Panc1 (cell line): ENCODE measurements at regions not wholly inside any gene's neighbourhood (a gene's known extent, or its start where the extent isn't known, plus 50 kb on each side); places are given as distances from the start of the nearest gene placed in this dataset.

ENCODE experiments used
- ATAC-seq: fragments of 200-7000 bp; cut with Tn5 transposase; 2 replicates; pipeline ENCODE4 v1.9.1; 2020; ENCODE audit warnings: mild to moderate bottlenecking, moderate library complexity
- BruUV-seq: library from RNA; stranded (reverse); fragments of 400-500 nt; replicated peaks from 2 replicates; lab custom pipeline; 2021; lab: Mats Ljungman, UMichigan
- CTCF ChIA-PET: fragments of 300-600 bp; sonication (Branson Sonifier 250); formaldehyde crosslinking; loops from one replicate; lab custom pipeline; 2022; ENCODE audit warnings: antibody characterized with exemption; lab: Charles Lee
- POLR2A ChIA-PET: fragments of 300-600 bp; sonication (Branson Sonifier 250); formaldehyde crosslinking; loops from one replicate; lab custom pipeline; 2022; ENCODE audit warnings: antibody characterized with exemption; lab: Charles Lee
- DNase-seq: peaks from one replicate; pipeline ENCODE4 v3.0.0-alpha.2; 2010; ENCODE audit warnings: low read depth, low spot score
- H3K27ac ChIP-seq: 2 replicates; pipeline ENCODE4 v1.5.1; 2011; ENCODE audit warnings: mild to moderate bottlenecking, low read length, inconsistent platforms
- H3K27me3 ChIP-seq: fragments of 200-500 bp; sonication (Bioruptor generic); 2 replicates; pipeline ENCODE4 v1.6.0; 2014; ENCODE audit warnings: low read length, inconsistent platforms; ENCODE audit not compliant: control insufficient read depth, insufficient read depth
- H3K36me3 ChIP-seq: fragments of 200-500 bp; sonication (Bioruptor generic); 2 replicates; pipeline ENCODE4 v1.5.1; 2014; ENCODE audit warnings: inconsistent platforms, mild to moderate bottlenecking, low read length, moderate library complexity; ENCODE audit not compliant: control insufficient read depth, insufficient read depth
- H3K4me1 ChIP-seq: 2 replicates; pipeline ENCODE4 v1.5.1; 2011; ENCODE audit warnings: inconsistent platforms, mild to moderate bottlenecking, low read length, moderate library complexity; ENCODE audit not compliant: control insufficient read depth, insufficient read depth
- H3K4me3 ChIP-seq, 2 experiments: 2 replicates each; pipeline ENCODE4 v1.5.1; 2011 to 2012; ENCODE audit warnings: low read depth in 2 of 2, low read length in 2 of 2, mild to moderate bottlenecking in 2 of 2, inconsistent platforms in 1 of 2, moderate library complexity in 1 of 2
- H3K9me3 ChIP-seq: fragments of 200-500 bp; sonication (Bioruptor generic); 2 replicates; pipeline ENCODE4 v1.5.1; 2014; ENCODE audit warnings: low read depth, mild to moderate bottlenecking, inconsistent platforms, low read length, moderate library complexity; ENCODE audit not compliant: control insufficient read depth, insufficient read depth
- CTCF ChIP-seq: fragments of 450-650 bp; IDR thresholded peaks from 2 replicates; pipeline ENCODE4 v1.5.1; 2017; ENCODE audit warnings: mild to moderate bottlenecking
- POLR2AphosphoS5 ChIP-seq: IDR thresholded peaks from 2 replicates; pipeline ENCODE4 v1.6.1; 2012; ENCODE audit warnings: mild to moderate bottlenecking, low read depth, low read length, moderate library complexity
- REST ChIP-seq, 2 experiments: IDR thresholded peaks; 2 replicates each; pipeline ENCODE4 v1.6.1; 2011 to 2012; ENCODE audit warnings: low read depth in 2 of 2, control low read depth in 1 of 2, low read length in 1 of 2, mild to moderate bottlenecking in 1 of 2, moderate library complexity in 1 of 2; ENCODE audit not compliant: insufficient read depth in 1 of 2
- SIN3A ChIP-seq: IDR thresholded peaks from 2 replicates; pipeline ENCODE4 v1.6.1; 2012; ENCODE audit warnings: low read depth, mild to moderate bottlenecking, low read length, moderate library complexity, borderline replicate concordance; ENCODE audit not compliant: insufficient read depth
- TCF7L2 ChIP-seq: IDR thresholded peaks from 2 replicates; pipeline ENCODE4 v1.6.1; 2011; ENCODE audit warnings: mild to moderate bottlenecking, low read depth, low read length, inconsistent platforms
- in situ Hi-C: cut with HindIII; loops from 2 replicates; pipeline ENCODE4 v1.10.0; 2016; ENCODE audit warnings: low sequenced_read_pairs, low pct_unique_long_range_greater_than_20kb
- intact Hi-C: fragments of 100-400 bp; cut with micrococcal nuclease; formaldehyde crosslinking; loops from one replicate; pipeline ENCODE4 v1.10.0; 2022; ENCODE audit not compliant: unreplicated experiment

GRCh38 chr13:88068316-88068715, 397.1 kb downstream of the SLITRK5 start:
- Histone ChIP-seq H3K9me3 (no peaks in the 10 kb centered on the region), H3K4me1 (no peaks in the 10 kb centered on the region), H3K27ac (no peak overlapping the region), H3K36me3 (no peaks in the 10 kb centered on the region), H3K4me3 (no peak overlapping the region), H3K27me3 (no peaks in the 10 kb centered on the region)
- intact Hi-C loops (no loop called here), in situ Hi-C loops (no loop called here)
- BruUV-seq = no TSS peak
- POLR2A ChIA-PET = no interaction called here
- DNase-seq (no peak), ATAC-seq (no peak)
- CTCF ChIA-PET = no interaction called here
- TF ChIP-seq TCF7L2 (no peak), REST (IDR thresholded peaks at IDR 0.05; ENCODE audit: insufficient read depth in 1 of 2, low read depth in 2 of 2, low read length in 1 of 2) (no peak), SIN3A (no peak), POLR2AphosphoS5 (no peak), CTCF (no peak)

GRCh38 chr13:88068975-88069374, 397.8 kb downstream of the SLITRK5 start:
- Histone ChIP-seq H3K27ac (no peak overlapping the region), H3K27me3 (no peaks in the 10 kb centered on the region), H3K36me3 (no peaks in the 10 kb centered on the region), H3K9me3 (no peaks in the 10 kb centered on the region), H3K4me3 (no peak overlapping the region), H3K4me1 (no peaks in the 10 kb centered on the region)
- in situ Hi-C loops = no loop called here
- intact Hi-C loops = no loop called here
- ATAC-seq (no peak), DNase-seq (no peak)
- ChIA-PET POLR2A (no interaction called here), CTCF (no interaction called here)
- BruUV-seq = no TSS peak
- TF ChIP-seq CTCF (0 out of 2 replicates have a peak, but pooled peaks have one; percentile 12), REST (IDR thresholded peaks at IDR 0.05; ENCODE audit: insufficient read depth in 1 of 2, low read depth in 2 of 2, low read length in 1 of 2) (no peak), TCF7L2 (no peak)
